ENCODE measurements at regions not wholly inside any gene's neighbourhood (a gene's known extent, or its start where the extent isn't known, plus 50 kb on each side); places are given as distances from the start of the nearest gene placed in this dataset.

GRCh38 chr3:31004025-31004678, 109.7 kb upstream of the GADL1 start:
- DNase-seq (ENCODE audit: low read depth in 3 of 3, low spot score in 1 of 3) = no peak

GRCh38 chr3:31008994-31009393, 114.5 kb upstream of the GADL1 start:
- no peak for DNase-seq (ENCODE audit: low read depth in 3 of 3, low spot score in 1 of 3)

- no peak for DNase-seq (ENCODE audit: low read depth in 3 of 3, low spot score in 1 of 3)
Observed at GRCh38 chr3:31009881-31010280, 115.4 kb upstream of the GADL1 start.

- no peak for DNase-seq (ENCODE audit: low read depth in 3 of 3, low spot score in 1 of 3)
Observed at GRCh38 chr3:31010491-31010890, 116.0 kb upstream of the GADL1 start.

GRCh38 chr3:31011380-31011779, 116.9 kb upstream of the GADL1 start:
- no peak for DNase-seq (ENCODE audit: low read depth in 3 of 3, low spot score in 1 of 3)

GRCh38 chr3:31013090-31013489, 118.6 kb upstream of the GADL1 start:
- DNase-seq (ENCODE audit: low read depth in 3 of 3, low spot score in 1 of 3) = no peak

- no peak for DNase-seq (ENCODE audit: low read depth in 3 of 3, low spot score in 1 of 3)
Observed at GRCh38 chr3:31013843-31014242, 119.4 kb upstream of the GADL1 start.

- no peak for DNase-seq (ENCODE audit: low read depth in 3 of 3, low spot score in 1 of 3)
Observed at GRCh38 chr3:31014317-31015040, 120.0 kb upstream of the GADL1 start.

- DNase-seq (ENCODE audit: low read depth in 3 of 3, low spot score in 1 of 3) = no peak
Observed at GRCh38 chr3:31016196-31016595, 121.7 kb upstream of the GADL1 start.

GRCh38 chr3:31022716-31023115, 128.3 kb upstream of the GADL1 start:
- DNase-seq (ENCODE audit: low read depth in 3 of 3, low spot score in 1 of 3) = no peak

GRCh38 chr3:31025541-31025940, 131.1 kb upstream of the GADL1 start:
- DNase-seq (ENCODE audit: low read depth in 3 of 3, low spot score in 1 of 3) = no peak

- DNase-seq (ENCODE audit: low read depth in 3 of 3, low spot score in 1 of 3) = no peak
Observed at GRCh38 chr3:31027191-31027761, 132.8 kb upstream of the GADL1 start.

GRCh38 chr3:31027914-31028313, 133.5 kb upstream of the GADL1 start:
- no peak for DNase-seq (ENCODE audit: low read depth in 3 of 3, low spot score in 1 of 3)

GRCh38 chr3:31028766-31029165, 134.3 kb upstream of the GADL1 start:
- DNase-seq (ENCODE audit: low read depth in 3 of 3, low spot score in 1 of 3) = no peak

- no peak for DNase-seq (ENCODE audit: low read depth in 3 of 3, low spot score in 1 of 3)
Observed at GRCh38 chr3:31029706-31030105, 135.2 kb upstream of the GADL1 start.

GRCh38 chr3:31035681-31036080, 141.2 kb upstream of the GADL1 start:
- no peak for DNase-seq (ENCODE audit: low read depth in 3 of 3, low spot score in 1 of 3)

GRCh38 chr3:31038086-31038739, 143.8 kb upstream of the GADL1 start:
- no peak for DNase-seq (ENCODE audit: low read depth in 3 of 3, low spot score in 1 of 3)

- DNase-seq (ENCODE audit: low read depth in 3 of 3, low spot score in 1 of 3) = no peak
Observed at GRCh38 chr3:31039145-31039544, 144.7 kb upstream of the GADL1 start.

GRCh38 chr3:31041161-31041978, 146.9 kb upstream of the GADL1 start:
- no peak for DNase-seq (ENCODE audit: low read depth in 3 of 3, low spot score in 1 of 3)

GRCh38 chr3:31043184-31043819, 148.8 kb upstream of the GADL1 start:
- DNase-seq (ENCODE audit: low read depth in 3 of 3, low spot score in 1 of 3) = no peak

- no peak for DNase-seq (ENCODE audit: low read depth in 3 of 3, low spot score in 1 of 3)
Observed at GRCh38 chr3:31047673-31048072, 153.2 kb upstream of the GADL1 start.

All from stimulated activated CD4-positive, alpha-beta T cell treated with anti-CD3 and anti-CD28 coated beads, TNF-alpha, amount 100 ng/mL, for 1 hour (primary cell).